Epithelial cell of prostate (primary cell): ENCODE measurements at regions not wholly inside any gene's neighbourhood (a gene's known extent, or its start where the extent isn't known, plus 50 kb on each side); places are given as distances from the start of the nearest gene placed in this dataset.
"Not testable (repeated sequence)": the region's sequence is repeated elsewhere in the genome, so short reads cannot be mapped to it uniquely, and the experiment has no call there.

Experiments
- DNase-seq: peaks from one replicate; pipeline ENCODE4 v3.0.0-alpha.2; 2011; ENCODE audit warnings: low read depth, low spot score
- H3K27ac ChIP-seq: fragments of 450-650 bp; 2 replicates; pipeline ENCODE4 v1.5.1; 2017; ENCODE audit warnings: mild to moderate bottlenecking

DNA sequence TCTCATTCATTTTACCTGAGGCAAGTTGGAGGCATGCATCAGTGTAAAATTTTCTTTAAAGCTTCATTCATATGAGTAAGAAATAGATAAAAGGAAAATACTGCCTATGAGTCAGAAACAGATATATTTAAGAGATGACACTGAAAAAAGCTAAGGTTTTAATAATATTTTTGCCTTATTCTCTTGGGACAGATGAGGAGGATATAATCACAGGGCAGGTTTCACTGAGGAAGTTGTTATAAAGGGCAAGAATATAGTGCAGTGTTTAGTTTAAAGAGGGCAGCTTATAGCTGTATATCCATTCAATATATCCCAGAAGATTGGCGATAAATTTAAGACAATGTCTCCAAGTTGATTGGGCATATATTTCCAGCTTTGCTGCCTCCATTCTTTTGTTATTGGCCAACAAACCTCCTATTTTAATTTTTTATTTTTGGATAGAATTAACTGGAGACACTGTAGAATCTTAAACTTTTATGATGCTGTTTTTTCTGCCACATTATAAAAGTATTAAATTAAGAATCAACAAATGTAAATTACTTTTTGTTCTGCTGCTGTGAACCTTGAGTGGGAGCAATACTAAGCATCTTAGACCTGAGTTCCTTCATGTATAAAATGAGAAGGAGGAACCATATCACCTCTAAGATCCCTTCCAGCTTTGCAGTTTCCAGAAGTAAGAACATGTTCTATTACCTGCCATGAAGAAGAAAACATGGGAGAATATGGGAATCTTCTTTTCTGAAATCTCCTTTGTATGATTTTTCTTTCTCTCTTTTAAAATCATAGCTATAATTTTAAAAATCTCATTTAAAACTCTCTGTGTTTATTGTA lies 171.6 kb downstream of the S1PR1 start:
- H3K27ac ChIP-seq = no peak overlapping the region
- DNase-seq = no peak

DNA sequence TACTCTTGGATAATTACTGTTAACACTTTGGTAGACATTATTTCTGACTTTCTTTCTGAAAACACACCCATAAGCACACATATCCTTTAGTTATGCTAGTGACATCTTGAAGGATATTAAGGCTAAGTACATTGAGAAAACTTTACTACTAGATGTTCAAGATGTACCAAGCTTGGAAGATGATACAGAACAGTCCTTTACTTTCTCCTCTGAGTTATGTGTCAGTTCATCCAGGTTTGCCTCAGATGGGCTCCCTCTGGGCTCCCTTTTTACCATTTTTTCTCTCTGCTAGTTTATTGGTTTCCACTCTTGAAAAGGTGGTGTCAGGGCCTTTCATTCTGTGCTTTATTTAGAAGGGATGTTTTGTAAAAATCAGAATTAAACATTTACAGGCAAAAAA lies 172.3 kb downstream of the S1PR1 start:
- H3K27ac ChIP-seq = no peak overlapping the region
- no peak for DNase-seq

DNA sequence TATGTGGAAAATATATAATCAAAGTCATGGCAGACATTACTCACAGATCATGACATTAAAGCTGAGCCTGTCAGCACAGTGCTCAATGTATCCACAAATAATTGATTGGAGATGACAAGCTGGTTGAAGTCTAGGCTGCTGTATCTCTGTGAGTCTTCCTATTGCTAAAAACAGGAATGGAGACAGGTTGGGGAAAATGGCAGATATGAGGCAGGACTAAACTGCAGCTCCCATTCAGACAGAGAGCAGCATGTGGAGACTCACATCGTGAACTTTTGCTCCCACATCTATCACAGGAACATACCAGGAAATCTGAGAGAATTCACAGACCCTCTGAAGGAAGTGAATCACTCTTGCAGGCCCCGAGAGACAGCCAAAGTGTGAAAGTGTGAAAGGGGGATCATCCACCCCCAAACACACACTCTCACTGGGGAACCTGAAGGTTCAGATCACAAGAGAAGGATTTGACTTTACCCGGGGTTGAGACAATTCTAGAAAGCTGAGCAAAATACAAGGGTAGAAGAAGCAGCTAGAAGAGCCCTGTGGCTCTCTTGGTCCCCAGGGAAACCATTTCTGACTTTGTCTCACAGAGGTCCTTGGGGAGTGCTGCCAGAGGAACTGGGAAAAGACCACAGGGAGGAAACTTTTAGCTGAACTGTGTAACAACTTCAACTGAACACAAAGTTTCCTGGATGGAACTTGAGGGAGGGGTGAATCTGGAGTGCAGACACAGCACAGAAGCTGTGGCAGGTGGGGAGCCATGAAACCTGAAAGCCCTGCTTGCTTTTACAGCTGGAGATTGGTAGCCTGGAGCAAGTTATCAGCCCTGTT lies 173.4 kb downstream of the S1PR1 start:
- no peak overlapping the region for H3K27ac ChIP-seq
- DNase-seq = no peak

DNA sequence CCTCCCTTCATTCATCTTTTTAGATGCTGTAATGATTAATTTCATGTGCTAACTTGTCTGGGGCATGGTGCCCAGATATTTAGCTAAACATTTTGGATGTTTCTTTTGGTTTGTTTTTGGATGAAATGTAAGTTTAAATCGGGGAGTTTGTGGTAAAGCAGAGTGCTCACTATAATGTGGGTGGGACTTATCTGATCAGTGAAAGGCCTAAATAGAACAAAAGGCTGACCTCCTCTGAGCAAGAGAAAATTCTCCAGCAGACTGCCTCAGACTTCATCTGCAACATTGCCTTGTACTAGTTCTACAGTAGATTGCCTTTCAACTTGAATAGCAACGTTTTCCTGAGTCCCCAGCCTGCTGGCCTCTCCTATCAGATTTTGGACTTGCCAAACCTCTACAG lies 183.6 kb downstream of the S1PR1 start:
- H3K27ac ChIP-seq = no peak overlapping the region
- DNase-seq = no peak

GRCh38 chr1:101428083-101428482 lies 191.3 kb downstream of the S1PR1 start:
- DNase-seq, H3K27ac ChIP-seq: not testable (repeated sequence)

- no peak overlapping the region for H3K27ac ChIP-seq
- no peak for DNase-seq
Observed at GRCh38 chr1:101428562-101428961, 191.7 kb downstream of the S1PR1 start.

- no peak for DNase-seq
- H3K27ac ChIP-seq = no peak overlapping the region
Observed at GRCh38 chr1:101431956-101432510, 195.2 kb downstream of the S1PR1 start.

DNA sequence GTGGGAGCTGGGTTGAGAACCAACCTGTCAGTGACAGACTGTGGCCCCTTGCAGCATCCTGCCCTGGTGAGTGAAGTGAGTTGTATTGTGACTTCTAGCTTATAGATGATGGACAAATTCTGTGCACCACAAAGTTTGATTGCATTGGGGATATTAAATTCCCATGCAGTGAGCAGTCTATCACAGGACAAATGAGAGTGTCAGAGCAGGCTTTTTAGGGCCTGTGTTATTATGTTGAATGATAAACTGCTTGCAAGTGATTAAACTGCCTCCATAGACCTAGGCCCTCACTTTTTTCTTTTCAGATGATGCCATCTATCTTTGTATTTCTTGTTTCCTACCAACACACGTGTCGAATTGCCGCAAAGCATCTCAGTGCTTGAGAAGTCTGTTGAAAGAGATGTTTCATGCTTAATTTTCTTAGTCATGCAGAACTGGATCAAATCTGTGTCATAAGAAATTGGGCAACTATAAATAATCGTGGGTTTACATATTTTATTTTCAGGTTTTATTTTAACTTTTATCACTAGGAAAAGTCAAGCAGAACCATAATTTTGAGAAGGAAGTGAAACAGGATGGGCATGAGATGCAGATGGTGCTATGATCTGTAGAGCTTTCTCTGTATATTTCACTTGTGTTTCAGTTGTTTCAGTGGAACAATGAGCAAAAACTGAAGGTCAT lies 199.2 kb downstream of the S1PR1 start:
- H3K27ac ChIP-seq = no peak overlapping the region
- no peak for DNase-seq

DNA sequence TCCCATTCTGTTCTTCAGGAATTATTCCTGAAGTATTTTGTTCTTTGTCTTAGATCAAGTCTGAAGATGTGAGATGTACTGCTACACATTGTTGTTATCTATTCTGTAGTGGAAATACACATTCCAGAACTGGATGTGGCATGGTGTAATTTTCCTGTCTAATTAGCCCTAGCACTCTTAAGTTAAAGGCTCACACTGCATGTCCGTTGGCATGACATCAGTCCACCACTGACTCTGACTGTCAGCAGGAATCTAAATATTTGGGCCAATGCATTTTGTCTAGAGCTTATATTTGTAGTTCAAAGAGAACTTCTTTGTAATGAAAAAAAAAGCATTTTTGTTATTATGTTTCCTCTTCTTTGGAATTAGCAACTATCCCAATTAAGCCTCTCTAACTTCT lies 201.0 kb downstream of the S1PR1 start:
- no peak for DNase-seq
- H3K27ac ChIP-seq = no peak overlapping the region

DNA sequence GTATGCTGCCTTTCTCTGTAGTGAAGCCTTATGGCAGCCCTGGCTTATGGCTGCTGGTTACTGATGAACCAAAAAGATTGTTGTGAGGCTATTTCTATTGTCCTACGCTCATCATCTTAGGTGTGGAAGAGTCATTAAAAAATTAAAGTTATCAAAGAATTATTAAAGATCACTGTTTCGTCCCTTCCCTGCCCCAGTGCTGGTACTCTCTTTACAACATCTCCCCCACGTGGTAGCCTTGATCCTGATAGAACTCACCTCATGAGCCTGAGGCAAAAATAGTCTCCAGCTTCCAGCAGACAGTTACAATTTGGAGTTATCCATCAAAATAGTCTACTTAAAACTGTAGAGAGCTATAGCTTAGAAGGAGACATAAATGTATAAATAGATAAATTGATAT lies 201.5 kb downstream of the S1PR1 start:
- H3K27ac ChIP-seq = no peak overlapping the region
- no peak for DNase-seq

DNA sequence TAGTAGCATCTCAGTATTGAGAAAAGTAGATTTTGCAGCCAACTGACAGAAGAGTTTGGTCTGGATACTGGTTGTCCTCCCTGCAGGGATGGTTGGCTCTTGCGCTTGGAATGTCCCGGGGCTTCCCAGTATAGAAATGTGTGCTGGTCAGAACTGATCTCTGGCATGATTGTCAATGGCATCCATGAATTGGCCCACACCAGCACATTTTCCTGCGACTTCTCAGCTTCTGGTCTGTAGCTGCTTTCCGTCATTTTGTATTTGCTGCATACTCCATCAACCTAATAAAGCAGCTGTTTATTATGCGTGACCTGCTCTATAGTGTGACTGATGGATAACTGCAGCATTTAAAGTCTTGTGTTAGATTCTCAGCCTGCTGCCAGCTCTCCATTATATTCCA lies 203.7 kb downstream of the S1PR1 start:
- no peak for DNase-seq
- no peak overlapping the region for H3K27ac ChIP-seq

DNA sequence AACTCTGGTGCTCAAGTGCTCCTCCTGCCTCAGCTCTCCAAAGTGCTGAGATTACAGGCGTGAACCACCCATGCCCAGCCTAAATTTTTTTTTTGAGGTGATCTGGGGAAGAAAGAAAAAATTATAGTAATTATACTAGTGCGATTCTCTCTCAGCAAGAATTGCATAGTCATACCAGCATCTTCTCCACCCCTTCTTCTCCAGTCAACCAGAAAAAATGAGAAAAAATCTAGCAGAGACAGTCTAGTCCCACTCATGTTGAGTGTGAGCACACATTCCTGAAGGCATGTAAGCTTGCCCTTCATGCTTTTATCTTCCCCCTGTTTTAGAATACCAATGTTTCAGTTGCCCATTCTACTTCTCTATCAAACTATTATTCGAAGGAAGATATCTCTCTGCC lies 207.6 kb downstream of the S1PR1 start:
- no peak for DNase-seq
- H3K27ac ChIP-seq = no peak overlapping the region

- DNase-seq = no peak
- no peak overlapping the region for H3K27ac ChIP-seq
Observed at GRCh38 chr1:101444873-101445618, 208.2 kb downstream of the S1PR1 start.

DNA sequence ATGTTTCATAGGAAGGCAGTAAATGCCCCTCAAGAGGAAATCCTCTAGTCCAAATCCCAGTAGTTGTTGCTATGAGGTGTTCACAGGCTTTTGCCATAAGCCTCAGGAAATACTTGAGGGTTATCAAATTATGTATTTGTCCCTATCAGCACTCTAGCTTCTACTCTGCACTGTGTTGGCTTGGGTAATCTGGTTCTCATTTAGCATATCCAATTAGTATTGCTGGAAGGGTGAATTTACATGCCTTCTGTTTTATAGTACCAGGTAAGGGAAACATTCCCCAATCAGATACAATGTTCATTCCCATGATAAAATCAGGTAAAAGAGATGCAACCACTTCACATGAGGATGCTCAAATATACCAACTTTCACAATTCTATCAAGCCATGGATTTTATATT lies 211.2 kb downstream of the S1PR1 start:
- no peak overlapping the region for H3K27ac ChIP-seq
- DNase-seq = no peak

DNA sequence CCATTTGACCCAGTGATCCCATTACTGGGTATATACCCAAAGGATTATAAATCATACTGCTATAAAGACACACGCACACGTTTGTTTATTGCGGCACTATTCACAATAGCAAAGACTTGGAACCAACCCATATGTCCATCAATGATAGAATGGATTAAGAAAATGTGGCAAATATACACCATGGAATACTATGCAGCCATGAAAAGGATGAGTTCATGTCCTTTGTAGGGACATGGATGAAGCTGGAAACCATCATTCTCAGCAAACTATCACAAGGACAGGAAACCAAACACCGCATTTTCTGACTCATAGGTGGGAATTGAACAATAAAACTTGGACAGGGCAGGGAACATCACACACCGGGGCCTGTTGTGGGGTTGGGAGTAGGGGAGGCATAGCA lies 213.9 kb downstream of the S1PR1 start:
- not testable (repeated sequence) for DNase-seq, H3K27ac ChIP-seq

DNA sequence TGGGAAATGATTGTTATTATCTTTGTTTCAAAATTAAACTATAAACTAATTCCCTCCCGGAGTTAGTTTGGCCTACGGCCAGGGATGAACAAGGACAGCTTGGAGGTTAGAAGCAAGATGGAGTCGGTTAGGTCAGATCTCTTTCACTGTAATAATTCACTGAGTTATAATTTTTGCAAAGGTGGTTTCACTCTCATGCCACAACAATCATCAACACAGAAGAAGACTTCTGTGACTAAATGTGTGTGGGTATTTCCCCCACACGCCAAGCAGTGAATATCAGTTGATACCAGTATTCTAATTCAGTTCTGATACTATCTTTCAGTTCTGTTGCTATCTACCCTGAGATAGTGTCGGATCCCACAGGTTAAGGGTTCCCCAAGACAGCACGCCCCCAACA lies 215.1 kb downstream of the S1PR1 start:
- H3K27ac ChIP-seq = no peak overlapping the region
- DNase-seq = no peak

DNA sequence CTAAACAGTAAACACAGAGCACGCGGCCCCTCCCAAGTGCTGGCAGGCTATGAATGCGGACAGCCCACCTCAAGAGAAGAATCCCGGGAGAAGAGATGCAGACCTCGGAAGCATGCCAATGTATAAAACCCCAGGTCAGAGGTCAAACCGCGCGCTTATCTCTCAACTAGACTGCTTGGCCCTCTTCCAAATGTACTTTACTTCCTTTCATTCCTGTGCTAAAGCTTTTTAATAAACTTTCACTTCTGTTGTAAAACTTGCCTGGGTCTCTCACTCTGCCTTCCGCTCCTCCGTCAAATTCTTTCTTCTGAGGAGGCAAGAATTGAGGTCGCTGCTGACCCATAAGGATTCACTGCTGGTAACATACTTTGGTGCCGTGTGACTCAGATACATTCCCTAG lies 216.0 kb downstream of the S1PR1 start:
- no peak for DNase-seq
- H3K27ac ChIP-seq = no peak overlapping the region

GRCh38 chr1:101453844-101454243 lies 217.0 kb downstream of the S1PR1 start:
- no peak overlapping the region for H3K27ac ChIP-seq
- no peak for DNase-seq

- no peak for DNase-seq
- H3K27ac ChIP-seq = no peak overlapping the region
Observed at GRCh38 chr1:101455166-101455565, 218.3 kb downstream of the S1PR1 start.

GRCh38 chr1:101460739-101461138 lies 223.9 kb downstream of the S1PR1 start:
- DNase-seq = no peak
- no peak overlapping the region for H3K27ac ChIP-seq
